Cardiac fibroblast (primary cell): ENCODE measurements at regions not wholly inside any gene's neighbourhood (a gene's known extent, or its start where the extent isn't known, plus 50 kb on each side); places are given as distances from the start of the nearest gene placed in this dataset.
"Not testable (repeated sequence)": the region's sequence is repeated elsewhere in the genome, so short reads cannot be mapped to it uniquely, and the experiment has no call there.

Source experiments
- DNase-seq, 2 donors: peaks; one replicate each; pipeline versions ENCODE4 v3.0.0 to v3.0.0-alpha.2; 2010; ENCODE audit warnings: low read depth in 2 of 2
- H3K4me3 ChIP-seq, 2 donors: replicated peaks in 1 of 2; 1 replicate in 1 of 2; 2 replicates in 1 of 2; pipeline ENCODE4 v1.5.1; 2011; ENCODE audit warnings: low read depth in 2 of 2, low read length in 2 of 2, mild to moderate bottlenecking in 2 of 2, moderate library complexity in 1 of 2
- TF ChIP-seq, protein P1 (sequence below): IDR thresholded peaks from one replicate; pipeline ENCODE4 v1.5.1; 2011; ENCODE audit warnings: low read depth, mild to moderate bottlenecking, low read length, inconsistent platforms

DNA sequence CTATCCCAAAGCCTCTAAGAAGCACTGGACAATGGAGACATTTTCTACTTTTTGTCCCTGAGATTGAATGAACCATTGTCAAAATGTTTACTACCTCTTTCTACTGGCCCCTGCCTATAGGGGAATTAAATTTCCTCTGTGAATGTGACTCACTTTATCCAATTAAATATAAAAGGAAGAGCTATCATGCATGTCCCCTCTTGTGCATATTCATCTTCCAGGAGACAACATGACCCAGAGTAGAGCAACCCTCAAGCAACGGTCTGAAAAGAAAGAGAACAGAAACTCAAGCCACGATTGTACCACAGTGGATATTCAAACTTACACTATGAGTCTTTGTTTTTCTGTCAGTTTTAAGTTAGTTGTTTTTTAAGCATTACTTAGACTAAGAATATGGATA is 938.4 kb upstream of the ATXN7L3B start:
- H3K4me3 ChIP-seq, result no peak overlapping the region
- TF ChIP-seq, protein P1, sequence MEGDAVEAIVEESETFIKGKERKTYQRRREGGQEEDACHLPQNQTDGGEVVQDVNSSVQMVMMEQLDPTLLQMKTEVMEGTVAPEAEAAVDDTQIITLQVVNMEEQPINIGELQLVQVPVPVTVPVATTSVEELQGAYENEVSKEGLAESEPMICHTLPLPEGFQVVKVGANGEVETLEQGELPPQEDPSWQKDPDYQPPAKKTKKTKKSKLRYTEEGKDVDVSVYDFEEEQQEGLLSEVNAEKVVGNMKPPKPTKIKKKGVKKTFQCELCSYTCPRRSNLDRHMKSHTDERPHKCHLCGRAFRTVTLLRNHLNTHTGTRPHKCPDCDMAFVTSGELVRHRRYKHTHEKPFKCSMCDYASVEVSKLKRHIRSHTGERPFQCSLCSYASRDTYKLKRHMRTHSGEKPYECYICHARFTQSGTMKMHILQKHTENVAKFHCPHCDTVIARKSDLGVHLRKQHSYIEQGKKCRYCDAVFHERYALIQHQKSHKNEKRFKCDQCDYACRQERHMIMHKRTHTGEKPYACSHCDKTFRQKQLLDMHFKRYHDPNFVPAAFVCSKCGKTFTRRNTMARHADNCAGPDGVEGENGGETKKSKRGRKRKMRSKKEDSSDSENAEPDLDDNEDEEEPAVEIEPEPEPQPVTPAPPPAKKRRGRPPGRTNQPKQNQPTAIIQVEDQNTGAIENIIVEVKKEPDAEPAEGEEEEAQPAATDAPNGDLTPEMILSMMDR, result no peak

DNA sequence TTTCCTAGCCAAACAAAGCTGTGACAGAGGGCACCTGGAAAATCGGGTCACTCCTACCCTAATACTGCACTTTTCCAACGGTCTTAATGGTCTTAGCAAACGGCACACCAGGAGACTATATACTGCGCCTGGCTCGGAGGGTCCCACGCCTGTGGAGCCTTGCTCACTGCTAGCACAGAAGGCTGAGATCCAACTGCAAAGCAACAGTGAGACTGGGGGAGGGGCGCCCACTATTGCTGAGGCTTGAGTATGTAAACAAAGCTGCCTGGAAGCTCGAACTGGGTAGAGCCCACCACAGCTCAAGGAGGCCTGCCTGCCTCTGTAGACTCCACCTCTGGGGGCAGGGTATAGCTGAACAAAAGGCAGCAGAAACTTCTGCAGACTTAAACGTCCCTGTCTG is 931.7 kb upstream of the ATXN7L3B start:
- not testable (repeated sequence) for DNase-seq, H3K4me3 ChIP-seq

More for the DNA sequence above, 938.4 kb upstream of the ATXN7L3B start:
- DNase-seq, result no peak

- TF ChIP-seq, protein P1, result no peak
- no peak for DNase-seq
- no peak overlapping the region for H3K4me3 ChIP-seq
Observed at GRCh38 chr12:73612551-73612950, 925.1 kb upstream of the ATXN7L3B start.

- no peak for DNase-seq
- TF ChIP-seq, protein P1, result no peak
- H3K4me3 ChIP-seq, result no peak overlapping the region
Observed at GRCh38 chr12:73623421-73623820, 914.2 kb upstream of the ATXN7L3B start.

DNA sequence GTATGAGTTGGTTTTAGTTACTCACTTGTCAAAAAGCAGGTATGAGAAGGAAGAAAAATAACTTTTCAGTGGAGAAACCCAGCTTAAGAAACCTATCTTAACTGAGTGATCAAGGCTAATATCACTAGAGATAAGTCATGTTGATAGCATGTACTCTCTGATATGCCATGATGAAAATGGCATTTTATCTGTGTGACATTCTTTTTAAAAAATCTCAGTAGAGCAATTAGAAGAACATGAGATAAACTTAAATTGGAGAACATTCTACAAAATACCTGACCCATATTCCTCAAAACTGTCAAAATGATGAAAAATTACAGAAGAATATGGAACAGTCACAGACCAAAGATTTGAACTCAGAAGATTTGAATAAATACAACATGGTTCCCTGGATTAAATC is 912.4 kb upstream of the ATXN7L3B start:
- TF ChIP-seq, protein P1, result no peak
- no peak overlapping the region for H3K4me3 ChIP-seq
- no peak for DNase-seq

DNA sequence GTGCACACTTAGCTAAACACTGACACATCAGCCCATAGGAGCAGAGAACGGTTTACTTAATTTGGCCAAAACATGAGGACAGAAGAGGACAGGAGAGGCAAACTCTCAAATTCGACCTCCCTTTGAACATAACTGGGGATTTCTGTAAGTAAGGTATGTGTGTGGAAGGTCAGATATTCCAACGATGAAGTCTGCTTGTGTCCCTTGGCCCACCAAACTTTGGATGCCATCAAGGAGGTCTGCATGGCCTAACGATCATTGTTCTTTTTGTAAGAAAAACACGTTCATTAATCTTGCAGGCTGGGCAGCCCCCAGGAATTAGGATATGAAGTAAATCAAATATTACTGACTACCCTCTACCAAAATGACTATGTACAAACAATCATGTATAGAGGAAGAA is 908.5 kb upstream of the ATXN7L3B start:
- DNase-seq, result no peak
- no peak overlapping the region for H3K4me3 ChIP-seq
- TF ChIP-seq, protein P1, result no peak

GRCh38 chr12:73629893-73630831 is 907.5 kb upstream of the ATXN7L3B start:
- DNase-seq, result no peak
- no peak overlapping the region for H3K4me3 ChIP-seq
- TF ChIP-seq, protein P1, result no peak
